MCF 10A (cell line): ENCODE measurements at regions not wholly inside any gene's neighbourhood (a gene's known extent, or its start where the extent isn't known, plus 50 kb on each side); places are given as distances from the start of the nearest gene placed in this dataset.

ENCODE experiments used
- BruUV-seq: library from RNA; stranded (reverse); fragments of 400-500 nt; replicated peaks from 2 replicates; lab custom pipeline; 2021; lab: Mats Ljungman, UMichigan
- CTCF ChIA-PET: fragments of 300-600 bp; sonication (Branson Sonifier 250); formaldehyde crosslinking; extraction: SDS; loops from one replicate; lab custom pipeline; 2021; ENCODE audit warnings: antibody characterized with exemption, inconsistent platforms; lab: Yijun Ruan, JAX
- POLR2A ChIA-PET: fragments of 300-600, 350-650 bp; sonication (Branson Sonifier 250); formaldehyde crosslinking; extraction: SDS; loops from one replicate; lab custom pipeline; 2020; ENCODE audit warnings: antibody characterized with exemption, inconsistent platforms; lab: Yijun Ruan, JAX
- DNase-seq: peaks from one replicate; pipeline ENCODE4 v3.0.0-alpha.2; 2018; ENCODE audit not compliant: unreplicated experiment
- H3K27ac Mint-ChIP-seq: one replicate; pipeline ENCODE4 v1.8.0; 2022; ENCODE audit warnings: mild to moderate bottlenecking, low read depth, mixed read lengths; ENCODE audit not compliant: unreplicated experiment
- H3K27me3 Mint-ChIP-seq: one replicate; pipeline ENCODE4 v1.8.0; 2022; ENCODE audit warnings: mixed read lengths; ENCODE audit not compliant: insufficient read depth, unreplicated experiment
- H3K36me3 Mint-ChIP-seq: one replicate; pipeline ENCODE4 v1.8.0; 2022; ENCODE audit warnings: mild to moderate bottlenecking, moderate library complexity, mixed read lengths; ENCODE audit not compliant: insufficient read depth, unreplicated experiment
- H3K4me1 Mint-ChIP-seq: one replicate; pipeline ENCODE4 v1.8.0; 2022; ENCODE audit warnings: mixed read lengths; ENCODE audit not compliant: insufficient read depth, unreplicated experiment
- H3K4me3 Mint-ChIP-seq: one replicate; pipeline ENCODE4 v1.8.0; 2022; ENCODE audit warnings: mild to moderate bottlenecking, moderate library complexity, mixed read lengths; ENCODE audit not compliant: unreplicated experiment
- H3K9me3 Mint-ChIP-seq: one replicate; pipeline ENCODE4 v1.8.0; 2022; ENCODE audit warnings: mixed read lengths; ENCODE audit not compliant: unreplicated experiment
- intact Hi-C: fragments of 100-400 bp; cut with micrococcal nuclease; formaldehyde crosslinking; loops from 2 replicates; pipeline ENCODE4 v1.14.1; 2022
- TF ChIP-seq, protein P1 (sequence below): fragments of 200-600 bp; IDR thresholded peaks from one replicate; pipeline ENCODE4 v1.8.0; 2022; ENCODE audit warnings: antibody characterized with exemption, mild to moderate bottlenecking; ENCODE audit not compliant: unreplicated experiment

DNA sequence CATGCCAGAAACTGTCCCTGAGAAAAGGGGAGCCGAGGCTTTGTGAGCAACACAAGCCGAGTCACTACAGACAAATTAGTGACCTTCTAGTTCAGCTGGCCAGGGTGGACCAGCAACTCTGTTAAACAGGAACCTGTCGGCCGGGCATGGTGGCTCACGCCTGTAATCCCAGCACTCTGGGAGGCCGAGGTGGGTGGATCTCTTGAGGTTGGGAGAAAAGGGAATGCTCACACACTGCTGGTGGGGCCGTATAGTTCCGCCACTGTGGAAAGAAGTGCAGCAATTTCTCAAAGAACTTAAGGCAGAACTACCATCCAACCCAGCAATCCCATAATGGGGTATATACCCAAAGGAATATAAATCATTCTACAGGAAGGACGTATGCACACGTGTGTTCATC, 67.8 kb downstream of the C16orf95 start:
- intact Hi-C loops = no loop called here
- H3K4me3 Mint-ChIP-seq = no peak overlapping the region
- ChIA-PET POLR2A (no interaction called here), CTCF (no interaction called here)
- no peaks in the 10 kb centered on the region for H3K4me1 Mint-ChIP-seq
- no peak for DNase-seq
- H3K36me3 Mint-ChIP-seq = no peaks in the 10 kb centered on the region
- BruUV-seq = no TSS peak
- no peak overlapping the region for H3K27ac Mint-ChIP-seq
- no peaks in the 10 kb centered on the region for H3K9me3 Mint-ChIP-seq
- TF ChIP-seq, protein P1, sequence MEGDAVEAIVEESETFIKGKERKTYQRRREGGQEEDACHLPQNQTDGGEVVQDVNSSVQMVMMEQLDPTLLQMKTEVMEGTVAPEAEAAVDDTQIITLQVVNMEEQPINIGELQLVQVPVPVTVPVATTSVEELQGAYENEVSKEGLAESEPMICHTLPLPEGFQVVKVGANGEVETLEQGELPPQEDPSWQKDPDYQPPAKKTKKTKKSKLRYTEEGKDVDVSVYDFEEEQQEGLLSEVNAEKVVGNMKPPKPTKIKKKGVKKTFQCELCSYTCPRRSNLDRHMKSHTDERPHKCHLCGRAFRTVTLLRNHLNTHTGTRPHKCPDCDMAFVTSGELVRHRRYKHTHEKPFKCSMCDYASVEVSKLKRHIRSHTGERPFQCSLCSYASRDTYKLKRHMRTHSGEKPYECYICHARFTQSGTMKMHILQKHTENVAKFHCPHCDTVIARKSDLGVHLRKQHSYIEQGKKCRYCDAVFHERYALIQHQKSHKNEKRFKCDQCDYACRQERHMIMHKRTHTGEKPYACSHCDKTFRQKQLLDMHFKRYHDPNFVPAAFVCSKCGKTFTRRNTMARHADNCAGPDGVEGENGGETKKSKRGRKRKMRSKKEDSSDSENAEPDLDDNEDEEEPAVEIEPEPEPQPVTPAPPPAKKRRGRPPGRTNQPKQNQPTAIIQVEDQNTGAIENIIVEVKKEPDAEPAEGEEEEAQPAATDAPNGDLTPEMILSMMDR = no peak
- H3K27me3 Mint-ChIP-seq = peaks cover 35% of the 10 kb centered on the region

DNA sequence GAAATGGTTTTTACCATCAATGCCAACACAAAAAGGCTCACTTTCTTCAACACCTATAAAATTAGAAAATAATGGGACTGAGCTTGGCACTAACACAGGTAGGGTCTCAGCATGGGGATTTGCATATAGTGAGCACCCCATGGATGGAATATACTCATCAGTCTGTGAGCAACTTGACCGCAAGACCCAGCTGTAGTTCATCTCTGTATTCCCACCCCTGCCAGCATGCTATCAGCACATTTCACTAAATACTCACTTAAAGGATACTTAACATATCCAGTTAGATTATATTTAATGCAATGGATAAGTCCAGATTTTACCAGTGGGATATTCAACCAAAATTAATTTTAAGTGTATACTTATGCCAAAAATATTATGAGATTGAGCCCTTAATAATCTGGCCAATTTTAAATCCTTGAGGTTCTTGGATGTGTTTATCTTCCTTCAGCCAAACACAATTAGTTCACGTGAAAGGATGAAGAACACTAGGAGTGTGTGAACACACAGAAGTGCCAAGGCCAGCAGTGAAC, 66.7 kb downstream of the C16orf95 start:
- Mint-ChIP-seq H3K4me3 (no peak overlapping the region), H3K27me3 (peaks cover 41% of the 10 kb centered on the region), H3K36me3 (no peaks in the 10 kb centered on the region), H3K9me3 (no peaks in the 10 kb centered on the region), H3K27ac (no peak overlapping the region), H3K4me1 (no peaks in the 10 kb centered on the region)
- no TSS peak for BruUV-seq
- ChIA-PET CTCF (no interaction called here), POLR2A (interaction anchor here (1.0 kb wide), 1 partner anchor 142 kb away, joined by 4 read pairs; no protein-coding TSS in a partner anchor)
- DNase-seq = no peak
- TF ChIP-seq, protein P1 = no peak
- intact Hi-C loops = no loop called here

GRCh38 chr16:87252269-87252970, 64.8 kb downstream of the C16orf95 start:
- H3K27me3 Mint-ChIP-seq = peaks cover 31% of the 10 kb centered on the region
- H3K27ac Mint-ChIP-seq = no peak overlapping the region
- TF ChIP-seq, protein P1 = no peak
- CTCF ChIA-PET = no interaction called here
- no TSS peak for BruUV-seq
- H3K9me3 Mint-ChIP-seq = no peaks in the 10 kb centered on the region
- DNase-seq = no peak
- intact Hi-C loops = no loop called here
- no peaks in the 10 kb centered on the region for H3K36me3 Mint-ChIP-seq
- POLR2A ChIA-PET = no interaction called here
- H3K4me1 Mint-ChIP-seq = no peaks in the 10 kb centered on the region
- H3K4me3 Mint-ChIP-seq = no peak overlapping the region
